Panc1 (cell line): ENCODE measurements at regions not wholly inside any gene's neighbourhood (a gene's known extent, or its start where the extent isn't known, plus 50 kb on each side); places are given as distances from the start of the nearest gene placed in this dataset.
A peak's percentile ranks its signal among the peaks of the same experiment; 100 is the strongest.

ENCODE experiments used
- ATAC-seq: fragments of 200-7000 bp; cut with Tn5 transposase; 2 replicates; pipeline ENCODE4 v1.9.1; 2020; ENCODE audit warnings: mild to moderate bottlenecking, moderate library complexity
- BruUV-seq: library from RNA; stranded (reverse); fragments of 400-500 nt; replicated peaks from 2 replicates; lab custom pipeline; 2021; lab: Mats Ljungman, UMichigan
- CTCF ChIA-PET: fragments of 300-600 bp; sonication (Branson Sonifier 250); formaldehyde crosslinking; loops from one replicate; lab custom pipeline; 2022; ENCODE audit warnings: antibody characterized with exemption; lab: Charles Lee
- POLR2A ChIA-PET: fragments of 300-600 bp; sonication (Branson Sonifier 250); formaldehyde crosslinking; loops from one replicate; lab custom pipeline; 2022; ENCODE audit warnings: antibody characterized with exemption; lab: Charles Lee
- DNase-seq: peaks from one replicate; pipeline ENCODE4 v3.0.0-alpha.2; 2010; ENCODE audit warnings: low read depth, low spot score
- H3K27ac ChIP-seq: 2 replicates; pipeline ENCODE4 v1.5.1; 2011; ENCODE audit warnings: mild to moderate bottlenecking, low read length, inconsistent platforms
- H3K27me3 ChIP-seq: fragments of 200-500 bp; sonication (Bioruptor generic); 2 replicates; pipeline ENCODE4 v1.6.0; 2014; ENCODE audit warnings: low read length, inconsistent platforms; ENCODE audit not compliant: control insufficient read depth, insufficient read depth
- H3K36me3 ChIP-seq: fragments of 200-500 bp; sonication (Bioruptor generic); 2 replicates; pipeline ENCODE4 v1.5.1; 2014; ENCODE audit warnings: inconsistent platforms, mild to moderate bottlenecking, low read length, moderate library complexity; ENCODE audit not compliant: control insufficient read depth, insufficient read depth
- H3K4me1 ChIP-seq: 2 replicates; pipeline ENCODE4 v1.5.1; 2011; ENCODE audit warnings: inconsistent platforms, mild to moderate bottlenecking, low read length, moderate library complexity; ENCODE audit not compliant: control insufficient read depth, insufficient read depth
- H3K4me3 ChIP-seq, 2 experiments: 2 replicates each; pipeline ENCODE4 v1.5.1; 2011 to 2012; ENCODE audit warnings: low read depth in 2 of 2, low read length in 2 of 2, mild to moderate bottlenecking in 2 of 2, inconsistent platforms in 1 of 2, moderate library complexity in 1 of 2
- H3K9me3 ChIP-seq: fragments of 200-500 bp; sonication (Bioruptor generic); 2 replicates; pipeline ENCODE4 v1.5.1; 2014; ENCODE audit warnings: low read depth, mild to moderate bottlenecking, inconsistent platforms, low read length, moderate library complexity; ENCODE audit not compliant: control insufficient read depth, insufficient read depth
- CTCF ChIP-seq: fragments of 450-650 bp; IDR thresholded peaks from 2 replicates; pipeline ENCODE4 v1.5.1; 2017; ENCODE audit warnings: mild to moderate bottlenecking
- POLR2AphosphoS5 ChIP-seq: IDR thresholded peaks from 2 replicates; pipeline ENCODE4 v1.6.1; 2012; ENCODE audit warnings: mild to moderate bottlenecking, low read depth, low read length, moderate library complexity
- REST ChIP-seq, 2 experiments: IDR thresholded peaks; 2 replicates each; pipeline ENCODE4 v1.6.1; 2011 to 2012; ENCODE audit warnings: low read depth in 2 of 2, control low read depth in 1 of 2, low read length in 1 of 2, mild to moderate bottlenecking in 1 of 2, moderate library complexity in 1 of 2; ENCODE audit not compliant: insufficient read depth in 1 of 2
- SIN3A ChIP-seq: IDR thresholded peaks from 2 replicates; pipeline ENCODE4 v1.6.1; 2012; ENCODE audit warnings: low read depth, mild to moderate bottlenecking, low read length, moderate library complexity, borderline replicate concordance; ENCODE audit not compliant: insufficient read depth
- TCF7L2 ChIP-seq: IDR thresholded peaks from 2 replicates; pipeline ENCODE4 v1.6.1; 2011; ENCODE audit warnings: mild to moderate bottlenecking, low read depth, low read length, inconsistent platforms
- in situ Hi-C: cut with HindIII; loops from 2 replicates; pipeline ENCODE4 v1.10.0; 2016; ENCODE audit warnings: low sequenced_read_pairs, low pct_unique_long_range_greater_than_20kb
- intact Hi-C: fragments of 100-400 bp; cut with micrococcal nuclease; formaldehyde crosslinking; loops from one replicate; pipeline ENCODE4 v1.10.0; 2022; ENCODE audit not compliant: unreplicated experiment

GRCh38 chr5:39608024-39608423, 183.2 kb upstream of the DAB2 start:
- no TSS peak for BruUV-seq
- ATAC-seq: no peak
- no peaks in the 10 kb centered on the region for H3K27me3 ChIP-seq
- no peaks in the 10 kb centered on the region for H3K4me1 ChIP-seq
- no peaks in the 10 kb centered on the region for H3K36me3 ChIP-seq
- intact Hi-C loops: no loop called here
- H3K27ac ChIP-seq: no peak overlapping the region
- ChIA-PET POLR2A (no interaction called here), CTCF (no interaction called here)
- no peak overlapping the region for H3K4me3 ChIP-seq
- TF ChIP-seq TCF7L2: no peak
- in situ Hi-C loops: no loop called here
- H3K9me3 ChIP-seq: no peaks in the 10 kb centered on the region; the same call in 1 of the 2 replicates
- no peak for DNase-seq

- no peak overlapping the region for H3K4me3 ChIP-seq
- H3K4me1 ChIP-seq: no peaks in the 10 kb centered on the region
- ATAC-seq (no peak), DNase-seq (no peak)
- H3K27ac ChIP-seq: no peak overlapping the region
- TF ChIP-seq POLR2AphosphoS5 (no peak), REST (IDR thresholded peaks at IDR 0.05; ENCODE audit: insufficient read depth in 1 of 2, low read depth in 2 of 2, low read length in 1 of 2) (no peak), CTCF (no peak), TCF7L2 (no peak), SIN3A (no peak)
- ChIA-PET CTCF (no interaction called here), POLR2A (no interaction called here)
- in situ Hi-C loops: no loop called here
- H3K27me3 ChIP-seq: no peaks in the 10 kb centered on the region
- no TSS peak for BruUV-seq
- intact Hi-C loops: no loop called here
- H3K9me3 ChIP-seq: no peaks in the 10 kb centered on the region; the same call in 1 of the 2 replicates
- H3K36me3 ChIP-seq: no peaks in the 10 kb centered on the region
Measured at GRCh38 chr5:39606591-39606990, 181.8 kb upstream of the DAB2 start.

GRCh38 chr5:39605588-39606575, 181.1 kb upstream of the DAB2 start:
- no peak overlapping the region; the same call in 1 of the 2 replicates for H3K27ac ChIP-seq
- intact Hi-C loops: no loop called here
- peak; percentile 84 for ATAC-seq

More at GRCh38 chr5:39605588-39606575, 181.1 kb upstream of the DAB2 start:
- no peak overlapping the region for H3K4me3 ChIP-seq
- BruUV-seq: no TSS peak
- in situ Hi-C loops: no loop called here
- no peaks in the 10 kb centered on the region for H3K4me1 ChIP-seq
- H3K9me3 ChIP-seq: no peaks in the 10 kb centered on the region; the same call in 1 of the 2 replicates
- no peaks in the 10 kb centered on the region for H3K27me3 ChIP-seq
- H3K36me3 ChIP-seq: no peaks in the 10 kb centered on the region
- POLR2A ChIA-PET: no interaction called here
- TF ChIP-seq SIN3A: no peak
- TF ChIP-seq CTCF: no peak
- TF ChIP-seq POLR2AphosphoS5: no peak
- TF ChIP-seq REST (IDR thresholded peaks at IDR 0.05; ENCODE audit: insufficient read depth in 1 of 2, low read depth in 2 of 2, low read length in 1 of 2): no peak
- TF ChIP-seq TCF7L2: no peak
- CTCF ChIA-PET: no interaction called here
- DNase-seq: peak; percentile 89
